ENCODE measurements at regions not wholly inside any gene's neighbourhood (a gene's known extent, or its start where the extent isn't known, plus 50 kb on each side); places are given as distances from the start of the nearest gene placed in this dataset.

- no peak overlapping the region for H3K4me3 ChIP-seq
- H3K9me3 ChIP-seq, result no peaks in the 10 kb centered on the region
- no peak overlapping the region for H3K27ac ChIP-seq
- DNase-seq (no peak), ATAC-seq (no peak)
- intact Hi-C loops (cut with DNase I), result no loop called here
- TF ChIP-seq CTCF (IDR thresholded peaks at IDR 0.05), result no peak
- no peaks in the 10 kb centered on the region for H3K27me3 ChIP-seq
- no peaks in the 10 kb centered on the region for H3K36me3 ChIP-seq
- H3K4me1 ChIP-seq, result no peaks in the 10 kb centered on the region
Measured at GRCh38 chr3:96416549-96417255, 397.7 kb upstream of the EPHA6 start.

GRCh38 chr3:96428097-96428496 is 386.3 kb upstream of the EPHA6 start:
- Histone ChIP-seq H3K27me3 (no peaks in the 10 kb centered on the region), H3K9me3 (no peaks in the 10 kb centered on the region), H3K27ac (no peak overlapping the region), H3K4me1 (no peaks in the 10 kb centered on the region), H3K4me3 (no peak overlapping the region), H3K36me3 (no peaks in the 10 kb centered on the region)
- intact Hi-C loops (cut with DNase I), result no loop called here
- no peak for ATAC-seq
- TF ChIP-seq CTCF (IDR thresholded peaks at IDR 0.05), result no peak
- no peak for DNase-seq

GRCh38 chr3:96430079-96430478 is 384.3 kb upstream of the EPHA6 start:
- intact Hi-C loops (cut with DNase I), result no loop called here
- Histone ChIP-seq H3K4me3 (no peak overlapping the region), H3K4me1 (no peaks in the 10 kb centered on the region)

GRCh38 chr3:96434651-96435050 is 379.7 kb upstream of the EPHA6 start:
- no peaks in the 10 kb centered on the region for H3K4me1 ChIP-seq
- ATAC-seq (no peak), DNase-seq (no peak)
- H3K9me3 ChIP-seq, result no peaks in the 10 kb centered on the region
- H3K27ac ChIP-seq, result no peak overlapping the region
- TF ChIP-seq CTCF (IDR thresholded peaks at IDR 0.05), result no peak
- intact Hi-C loops (cut with DNase I), result no loop called here
- no peak overlapping the region for H3K4me3 ChIP-seq
- H3K36me3 ChIP-seq, result no peaks in the 10 kb centered on the region
- no peaks in the 10 kb centered on the region for H3K27me3 ChIP-seq

More at GRCh38 chr3:96430079-96430478, 384.3 kb upstream of the EPHA6 start:
- no peak for TF ChIP-seq CTCF (IDR thresholded peaks at IDR 0.05)
- ATAC-seq, result no peak
- no peaks in the 10 kb centered on the region for H3K9me3 ChIP-seq
- no peak overlapping the region for H3K27ac ChIP-seq
- no peaks in the 10 kb centered on the region for H3K36me3 ChIP-seq
- DNase-seq, result no peak
- H3K27me3 ChIP-seq, result no peaks in the 10 kb centered on the region

- no peak for TF ChIP-seq CTCF (IDR thresholded peaks at IDR 0.05)
- H3K36me3 ChIP-seq, result no peaks in the 10 kb centered on the region
- no peak overlapping the region for H3K27ac ChIP-seq
- H3K27me3 ChIP-seq, result no peaks in the 10 kb centered on the region
- no peak overlapping the region for H3K4me3 ChIP-seq
- intact Hi-C loops (cut with DNase I), result no loop called here
- ATAC-seq, result no peak
- no peaks in the 10 kb centered on the region for H3K4me1 ChIP-seq
- H3K9me3 ChIP-seq, result no peaks in the 10 kb centered on the region
- no peak for DNase-seq
Measured at GRCh38 chr3:96449346-96449745, 365.0 kb upstream of the EPHA6 start.

- Histone ChIP-seq H3K27ac (no peak overlapping the region), H3K27me3 (no peaks in the 10 kb centered on the region), H3K4me3 (no peak overlapping the region), H3K36me3 (no peaks in the 10 kb centered on the region), H3K9me3 (no peaks in the 10 kb centered on the region), H3K4me1 (no peaks in the 10 kb centered on the region)
- TF ChIP-seq CTCF (IDR thresholded peaks at IDR 0.05), result no peak
- DNase-seq, result no peak
- no peak for ATAC-seq
- intact Hi-C loops (cut with DNase I), result no loop called here
Measured at GRCh38 chr3:96449803-96450202, 364.6 kb upstream of the EPHA6 start.
